WTC11 (cell line): ENCODE measurements at regions not wholly inside any gene's neighbourhood (a gene's known extent, or its start where the extent isn't known, plus 50 kb on each side); places are given as distances from the start of the nearest gene placed in this dataset.

Experiments
- CREB1 ChIP-seq: sonication (generic); formaldehyde crosslinking; IDR thresholded peaks from 2 replicates; pipeline ENCODE4 v1.8.0; 2023; ENCODE audit warnings: mild to moderate bottlenecking, missing genetic modification reagents
- ESRRA ChIP-seq: sonication (generic); formaldehyde crosslinking; IDR thresholded peaks from 2 replicates; pipeline ENCODE4 v1.8.1; 2022; ENCODE audit warnings: mild to moderate bottlenecking, missing genetic modification reagents, borderline replicate concordance
- IRF2 ChIP-seq: sonication (generic); formaldehyde crosslinking; IDR thresholded peaks from 2 replicates; pipeline ENCODE4 v1.8.0; 2022; ENCODE audit warnings: low read depth, missing genetic modification reagents, borderline replicate concordance
- NFE2L1 ChIP-seq: sonication (generic); formaldehyde crosslinking; IDR thresholded peaks from 2 replicates; pipeline ENCODE4 v1.8.1; 2023; ENCODE audit warnings: missing genetic modification reagents
- NR2C2 ChIP-seq: sonication (generic); formaldehyde crosslinking; IDR thresholded peaks from 2 replicates; pipeline ENCODE4 v1.8.0; 2022; ENCODE audit warnings: mild to moderate bottlenecking, missing genetic modification reagents
- ZNF121 ChIP-seq: sonication (generic); formaldehyde crosslinking; IDR thresholded peaks from 2 replicates; pipeline ENCODE4 v1.8.0; 2023; ENCODE audit warnings: missing genetic modification reagents
- ZNF219 ChIP-seq: sonication (generic); formaldehyde crosslinking; IDR thresholded peaks from 2 replicates; pipeline ENCODE4 v1.8.0; 2023; ENCODE audit warnings: missing genetic modification reagents, mild to moderate bottlenecking, borderline replicate concordance
- TF ChIP-seq, protein P1 (sequence below): fragments of 200-600 bp; IDR thresholded peaks from 2 replicates; pipeline ENCODE4 v1.8.0; 2022; ENCODE audit warnings: antibody characterized with exemption
- TF ChIP-seq, protein P2 (sequence below): sonication (generic); formaldehyde crosslinking; IDR thresholded peaks from 2 replicates; pipeline ENCODE4 v1.8.0; 2022; ENCODE audit warnings: mild to moderate bottlenecking, missing genetic modification reagents
- TF ChIP-seq, protein P3 (sequence below): fragments of 250-450 bp; sonication (Bioruptor Pico); IDR thresholded peaks from 2 replicates; pipeline ENCODE4 v1.9.0; 2021; ENCODE audit warnings: mild to moderate bottlenecking
- TF ChIP-seq, protein P4 (sequence below): sonication (generic); formaldehyde crosslinking; IDR thresholded peaks from 2 replicates; pipeline ENCODE4 v1.8.0; 2022; ENCODE audit warnings: mild to moderate bottlenecking, missing genetic modification reagents
- TF ChIP-seq, protein P5 (sequence below): sonication (generic); formaldehyde crosslinking; IDR thresholded peaks from 2 replicates; pipeline ENCODE4 v1.8.1; 2022; ENCODE audit warnings: low read depth, missing genetic modification reagents, borderline replicate concordance

GRCh38 chr3:103712320-103713008 is 1277.6 kb downstream of the ZPLD1 start:
- TF ChIP-seq, protein P1, sequence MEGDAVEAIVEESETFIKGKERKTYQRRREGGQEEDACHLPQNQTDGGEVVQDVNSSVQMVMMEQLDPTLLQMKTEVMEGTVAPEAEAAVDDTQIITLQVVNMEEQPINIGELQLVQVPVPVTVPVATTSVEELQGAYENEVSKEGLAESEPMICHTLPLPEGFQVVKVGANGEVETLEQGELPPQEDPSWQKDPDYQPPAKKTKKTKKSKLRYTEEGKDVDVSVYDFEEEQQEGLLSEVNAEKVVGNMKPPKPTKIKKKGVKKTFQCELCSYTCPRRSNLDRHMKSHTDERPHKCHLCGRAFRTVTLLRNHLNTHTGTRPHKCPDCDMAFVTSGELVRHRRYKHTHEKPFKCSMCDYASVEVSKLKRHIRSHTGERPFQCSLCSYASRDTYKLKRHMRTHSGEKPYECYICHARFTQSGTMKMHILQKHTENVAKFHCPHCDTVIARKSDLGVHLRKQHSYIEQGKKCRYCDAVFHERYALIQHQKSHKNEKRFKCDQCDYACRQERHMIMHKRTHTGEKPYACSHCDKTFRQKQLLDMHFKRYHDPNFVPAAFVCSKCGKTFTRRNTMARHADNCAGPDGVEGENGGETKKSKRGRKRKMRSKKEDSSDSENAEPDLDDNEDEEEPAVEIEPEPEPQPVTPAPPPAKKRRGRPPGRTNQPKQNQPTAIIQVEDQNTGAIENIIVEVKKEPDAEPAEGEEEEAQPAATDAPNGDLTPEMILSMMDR: no peak
- TF ChIP-seq, protein P2, sequence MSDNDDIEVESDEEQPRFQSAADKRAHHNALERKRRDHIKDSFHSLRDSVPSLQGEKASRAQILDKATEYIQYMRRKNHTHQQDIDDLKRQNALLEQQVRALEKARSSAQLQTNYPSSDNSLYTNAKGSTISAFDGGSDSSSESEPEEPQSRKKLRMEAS: no peak
- TF ChIP-seq ESRRA (no peak), IRF2 (CRISPR knock-in tag) (no peak), ZNF121 (CRISPR knock-in tag) (no peak), NR2C2 (no peak), NFE2L1 (CRISPR knock-in tag) (no peak), CREB1 (no peak), ZNF219 (CRISPR knock-in tag) (no peak)
- TF ChIP-seq, protein P3, sequence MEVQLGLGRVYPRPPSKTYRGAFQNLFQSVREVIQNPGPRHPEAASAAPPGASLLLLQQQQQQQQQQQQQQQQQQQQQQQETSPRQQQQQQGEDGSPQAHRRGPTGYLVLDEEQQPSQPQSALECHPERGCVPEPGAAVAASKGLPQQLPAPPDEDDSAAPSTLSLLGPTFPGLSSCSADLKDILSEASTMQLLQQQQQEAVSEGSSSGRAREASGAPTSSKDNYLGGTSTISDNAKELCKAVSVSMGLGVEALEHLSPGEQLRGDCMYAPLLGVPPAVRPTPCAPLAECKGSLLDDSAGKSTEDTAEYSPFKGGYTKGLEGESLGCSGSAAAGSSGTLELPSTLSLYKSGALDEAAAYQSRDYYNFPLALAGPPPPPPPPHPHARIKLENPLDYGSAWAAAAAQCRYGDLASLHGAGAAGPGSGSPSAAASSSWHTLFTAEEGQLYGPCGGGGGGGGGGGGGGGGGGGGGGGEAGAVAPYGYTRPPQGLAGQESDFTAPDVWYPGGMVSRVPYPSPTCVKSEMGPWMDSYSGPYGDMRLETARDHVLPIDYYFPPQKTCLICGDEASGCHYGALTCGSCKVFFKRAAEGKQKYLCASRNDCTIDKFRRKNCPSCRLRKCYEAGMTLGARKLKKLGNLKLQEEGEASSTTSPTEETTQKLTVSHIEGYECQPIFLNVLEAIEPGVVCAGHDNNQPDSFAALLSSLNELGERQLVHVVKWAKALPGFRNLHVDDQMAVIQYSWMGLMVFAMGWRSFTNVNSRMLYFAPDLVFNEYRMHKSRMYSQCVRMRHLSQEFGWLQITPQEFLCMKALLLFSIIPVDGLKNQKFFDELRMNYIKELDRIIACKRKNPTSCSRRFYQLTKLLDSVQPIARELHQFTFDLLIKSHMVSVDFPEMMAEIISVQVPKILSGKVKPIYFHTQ (CRISPR knock-in tag): no peak
- TF ChIP-seq, protein P4, sequence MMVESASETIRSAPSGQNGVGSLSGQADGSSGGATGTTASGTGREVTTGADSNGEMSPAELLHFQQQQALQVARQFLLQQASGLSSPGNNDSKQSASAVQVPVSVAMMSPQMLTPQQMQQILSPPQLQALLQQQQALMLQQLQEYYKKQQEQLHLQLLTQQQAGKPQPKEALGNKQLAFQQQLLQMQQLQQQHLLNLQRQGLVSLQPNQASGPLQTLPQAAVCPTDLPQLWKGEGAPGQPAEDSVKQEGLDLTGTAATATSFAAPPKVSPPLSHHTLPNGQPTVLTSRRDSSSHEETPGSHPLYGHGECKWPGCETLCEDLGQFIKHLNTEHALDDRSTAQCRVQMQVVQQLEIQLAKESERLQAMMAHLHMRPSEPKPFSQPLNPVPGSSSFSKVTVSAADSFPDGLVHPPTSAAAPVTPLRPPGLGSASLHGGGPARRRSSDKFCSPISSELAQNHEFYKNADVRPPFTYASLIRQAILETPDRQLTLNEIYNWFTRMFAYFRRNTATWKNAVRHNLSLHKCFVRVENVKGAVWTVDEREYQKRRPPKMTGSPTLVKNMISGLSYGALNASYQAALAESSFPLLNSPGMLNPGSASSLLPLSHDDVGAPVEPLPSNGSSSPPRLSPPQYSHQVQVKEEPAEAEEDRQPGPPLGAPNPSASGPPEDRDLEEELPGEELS (CRISPR knock-in tag): no peak
- TF ChIP-seq, protein P5, sequence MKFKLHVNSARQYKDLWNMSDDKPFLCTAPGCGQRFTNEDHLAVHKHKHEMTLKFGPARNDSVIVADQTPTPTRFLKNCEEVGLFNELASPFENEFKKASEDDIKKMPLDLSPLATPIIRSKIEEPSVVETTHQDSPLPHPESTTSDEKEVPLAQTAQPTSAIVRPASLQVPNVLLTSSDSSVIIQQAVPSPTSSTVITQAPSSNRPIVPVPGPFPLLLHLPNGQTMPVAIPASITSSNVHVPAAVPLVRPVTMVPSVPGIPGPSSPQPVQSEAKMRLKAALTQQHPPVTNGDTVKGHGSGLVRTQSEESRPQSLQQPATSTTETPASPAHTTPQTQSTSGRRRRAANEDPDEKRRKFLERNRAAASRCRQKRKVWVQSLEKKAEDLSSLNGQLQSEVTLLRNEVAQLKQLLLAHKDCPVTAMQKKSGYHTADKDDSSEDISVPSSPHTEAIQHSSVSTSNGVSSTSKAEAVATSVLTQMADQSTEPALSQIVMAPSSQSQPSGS (CRISPR knock-in tag): no peak
